Amygdala (tissue), 56 donors: ENCODE measurements at regions not wholly inside any gene's neighbourhood (a gene's known extent, or its start where the extent isn't known, plus 50 kb on each side); places are given as distances from the start of the nearest gene placed in this dataset.
"Not testable (repeated sequence)": the region's sequence is repeated elsewhere in the genome, so short reads cannot be mapped to it uniquely, and the experiment has no call there.

Source experiments
- DNase-seq, 56 donors: peaks; one replicate each; lab custom pipeline; 2025; lab: John Stamatoyannopoulos, UW

GRCh38 chrX:1021314-1021993 lies 191.0 kb downstream of the CRLF2 start:
- DNase-seq: not testable (repeated sequence)

GRCh38 chrX:1020634-1021166 lies 191.7 kb downstream of the CRLF2 start:
- no peak for DNase-seq

- not testable (repeated sequence) for DNase-seq
Observed at GRCh38 chrX:1016926-1017325, 195.5 kb downstream of the CRLF2 start.

- not testable (repeated sequence) for DNase-seq
Observed at GRCh38 chrX:1016281-1016680, 196.2 kb downstream of the CRLF2 start.

GRCh38 chrX:1012678-1013300 lies 199.7 kb downstream of the CRLF2 start:
- no peak for DNase-seq

GRCh38 chrX:1011691-1012283 lies 200.7 kb downstream of the CRLF2 start:
- DNase-seq: no peak

GRCh38 chrX:1009771-1010170 lies 202.7 kb downstream of the CRLF2 start:
- no peak for DNase-seq

- DNase-seq: no peak
Observed at GRCh38 chrX:1006156-1006730, 206.2 kb downstream of the CRLF2 start.

- no peak for DNase-seq
Observed at GRCh38 chrX:1002611-1003010, 209.8 kb downstream of the CRLF2 start.

GRCh38 chrX:997631-998137 lies 214.8 kb downstream of the CRLF2 start:
- no peak for DNase-seq

- DNase-seq: no peak
Observed at GRCh38 chrX:994780-995179, 217.7 kb downstream of the CRLF2 start.

GRCh38 chrX:989959-990510 lies 222.4 kb downstream of the CRLF2 start:
- peak in 48 of 56 donors; percentile 1 to 98 (median 58) for DNase-seq

- DNase-seq: not testable (repeated sequence)
Observed at GRCh38 chrX:988530-988929, 223.9 kb downstream of the CRLF2 start.

GRCh38 chrX:981791-982626 lies 230.4 kb downstream of the CRLF2 start:
- no peak for DNase-seq

GRCh38 chrX:980587-981235 lies 231.7 kb downstream of the CRLF2 start:
- DNase-seq: no peak

GRCh38 chrX:979127-979526 lies 233.3 kb downstream of the CRLF2 start:
- not testable (repeated sequence) for DNase-seq

GRCh38 chrX:973010-973632 lies 239.3 kb downstream of the CRLF2 start:
- no peak for DNase-seq

GRCh38 chrX:968148-968965 lies 244.1 kb downstream of the CRLF2 start:
- no peak for DNase-seq
